Stimulated activated CD4-positive, alpha-beta T cell treated with anti-CD3 and anti-CD28 coated beads, TNF-alpha, amount 100 ng/mL, for 4 hours (primary cell): ENCODE measurements at regions not wholly inside any gene's neighbourhood (a gene's known extent, or its start where the extent isn't known, plus 50 kb on each side); places are given as distances from the start of the nearest gene placed in this dataset.

Source experiments
- DNase-seq, 3 experiments: peaks; one replicate each; pipeline ENCODE4 v3.0.0-alpha.2; 2020; ENCODE audit warnings: low read depth in 3 of 3

- DNase-seq, result no peak
Measured at GRCh38 chr3:107899990-107900651, 190.7 kb downstream of the CD47 start.

GRCh38 chr3:107897471-107898061, 193.3 kb downstream of the CD47 start:
- DNase-seq, result no peak

GRCh38 chr3:107894998-107895397, 195.8 kb downstream of the CD47 start:
- DNase-seq, result no peak

- no peak for DNase-seq
Measured at GRCh38 chr3:107892955-107893624, 197.7 kb downstream of the CD47 start.

- DNase-seq, result no peak
Measured at GRCh38 chr3:107884719-107885460, 205.9 kb downstream of the CD47 start.

GRCh38 chr3:107884028-107884427, 206.8 kb downstream of the CD47 start:
- DNase-seq, result no peak

GRCh38 chr3:107882881-107883280, 207.9 kb downstream of the CD47 start:
- DNase-seq, result no peak

GRCh38 chr3:107882261-107882660, 208.6 kb downstream of the CD47 start:
- DNase-seq, result no peak

- no peak for DNase-seq
Measured at GRCh38 chr3:107881509-107881908, 209.3 kb downstream of the CD47 start.

GRCh38 chr3:107880702-107881101, 210.1 kb downstream of the CD47 start:
- no peak for DNase-seq

- no peak for DNase-seq
Measured at GRCh38 chr3:107877936-107878335, 212.9 kb downstream of the CD47 start.

- no peak for DNase-seq
Measured at GRCh38 chr3:107870943-107871638, 219.7 kb downstream of the CD47 start.

- DNase-seq, result no peak
Measured at GRCh38 chr3:107870096-107870495, 220.7 kb downstream of the CD47 start.

- no peak for DNase-seq
Measured at GRCh38 chr3:107868449-107868848, 222.4 kb downstream of the CD47 start.

- DNase-seq, result no peak
Measured at GRCh38 chr3:107861904-107862303, 228.9 kb downstream of the CD47 start.

- DNase-seq, result no peak
Measured at GRCh38 chr3:107861422-107861821, 229.4 kb downstream of the CD47 start.
